A673 (cell line): ENCODE measurements at regions not wholly inside any gene's neighbourhood (a gene's known extent, or its start where the extent isn't known, plus 50 kb on each side); places are given as distances from the start of the nearest gene placed in this dataset.

Source experiments
- BruUV-seq: library from RNA; stranded (reverse); fragments of 400-500 nt; replicated peaks from 2 replicates; lab custom pipeline; 2021; lab: Mats Ljungman, UMichigan
- CTCF ChIA-PET: fragments of 300-600 bp; sonication (Branson Sonifier 250); formaldehyde crosslinking; loops from one replicate; lab custom pipeline; 2022; ENCODE audit warnings: antibody characterized with exemption; lab: Charles Lee
- POLR2A ChIA-PET: fragments of 300-600 bp; sonication (Branson Sonifier 250); formaldehyde crosslinking; loops from one replicate; lab custom pipeline; 2022; ENCODE audit warnings: antibody characterized with exemption; ENCODE audit not compliant: low non-redundant PET; lab: Charles Lee
- DNase-seq: peaks from one replicate; pipeline ENCODE4 v3.0.0-alpha.2; 2015; ENCODE audit warnings: low spot score
- H3K27ac ChIP-seq: fragments of 200-600 bp; sonication (generic); 2 replicates; pipeline ENCODE4 v1.5.1; 2016; ENCODE audit warnings: mixed run types, low read depth, mild to moderate bottlenecking, mixed read lengths, antibody characterized with exemption, low read length; ENCODE audit not compliant: poor library complexity, severe bottlenecking
- H3K27me3 ChIP-seq: fragments of 200-600 bp; sonication (generic); replicated peaks from 2 replicates; pipeline ENCODE4 v1.6.1; 2017; ENCODE audit warnings: mixed run types, low read depth, mild to moderate bottlenecking, mixed read lengths, antibody characterized with exemption, low read length; ENCODE audit not compliant: insufficient read depth, poor library complexity
- H3K36me3 ChIP-seq: fragments of 200-600 bp; sonication (generic); 2 replicates; pipeline ENCODE4 v1.6.1; 2016; ENCODE audit warnings: mixed run types, mild to moderate bottlenecking, mixed read lengths, antibody characterized with exemption, low read length; ENCODE audit not compliant: insufficient read depth, poor library complexity, severe bottlenecking
- H3K4me1 ChIP-seq: fragments of 200-600 bp; sonication (generic); 2 replicates; pipeline ENCODE4 v1.6.1; 2017; ENCODE audit warnings: mixed run types, mild to moderate bottlenecking, mixed read lengths, antibody characterized with exemption, low read length; ENCODE audit not compliant: insufficient read depth, poor library complexity, severe bottlenecking
- H3K4me3 ChIP-seq: fragments of 200-600 bp; sonication (generic); 2 replicates; pipeline ENCODE4 v1.5.1; 2016; ENCODE audit warnings: low read depth, mixed run types, mild to moderate bottlenecking, mixed read lengths, low read length; ENCODE audit not compliant: poor library complexity, severe bottlenecking
- H3K9me3 ChIP-seq: fragments of 200-600 bp; sonication (generic); 2 replicates; pipeline ENCODE4 v1.6.1; 2016; ENCODE audit warnings: mixed run types, low read depth, mild to moderate bottlenecking, mixed read lengths, antibody characterized with exemption, low read length; ENCODE audit not compliant: poor library complexity, severe bottlenecking
- CTCF ChIP-seq: fragments of 300-800, 200-600 bp; sonication (generic); conservative IDR thresholded peaks from 2 replicates; pipeline ENCODE4 v1.5.1; 2017; ENCODE audit warnings: low read depth, mild to moderate bottlenecking, antibody characterized with exemption, low read length, moderate library complexity, mixed read lengths
- EZH2 ChIP-seq: fragments of 200-600 bp; sonication (generic); IDR thresholded peaks from 2 replicates; pipeline ENCODE4 v1.6.1; 2017; ENCODE audit warnings: borderline replicate concordance, low read depth, mild to moderate bottlenecking, mixed read lengths, antibody characterized with exemption, low read length; ENCODE audit not compliant: poor library complexity, severe bottlenecking
- intact Hi-C: fragments of 100-400 bp; cut with micrococcal nuclease; formaldehyde crosslinking; loops from one replicate; pipeline ENCODE4 v1.10.0; 2022; ENCODE audit not compliant: unreplicated experiment

GRCh38 chr18:24633121-24633520, 172.7 kb downstream of the HRH4 start:
- ChIA-PET CTCF (no interaction called here), POLR2A (no interaction called here)

GRCh38 chr18:24649571-24649970, 189.1 kb downstream of the HRH4 start:
- H3K4me1 ChIP-seq: no peaks in the 10 kb centered on the region
- H3K36me3 ChIP-seq: no peaks in the 10 kb centered on the region
- TF ChIP-seq EZH2: no peak
- no peak for TF ChIP-seq CTCF
- BruUV-seq: no TSS peak
- intact Hi-C loops: no loop called here
- no peak overlapping the region for H3K27ac ChIP-seq
- CTCF ChIA-PET: no interaction called here
- DNase-seq: no peak
- H3K27me3 ChIP-seq: no peaks in the 10 kb centered on the region
- POLR2A ChIA-PET: no interaction called here
- no peak overlapping the region for H3K4me3 ChIP-seq
- H3K9me3 ChIP-seq: no peaks in the 10 kb centered on the region

More at GRCh38 chr18:24633121-24633520, 172.7 kb downstream of the HRH4 start:
- Histone ChIP-seq H3K36me3 (no peaks in the 10 kb centered on the region), H3K9me3 (no peaks in the 10 kb centered on the region), H3K4me3 (no peak overlapping the region), H3K27me3 (peaks cover 13% of the 10 kb centered on the region), H3K4me1 (no peaks in the 10 kb centered on the region), H3K27ac (no peak overlapping the region)
- BruUV-seq: no TSS peak
- DNase-seq: no peak
- TF ChIP-seq CTCF (no peak), EZH2 (no peak)
- intact Hi-C loops: no loop called here

- ChIA-PET CTCF (no interaction called here), POLR2A (no interaction called here)
- no peak for TF ChIP-seq EZH2
- no peak for TF ChIP-seq CTCF
- no peaks in the 10 kb centered on the region for H3K4me1 ChIP-seq
- DNase-seq: no peak
- no peaks in the 10 kb centered on the region for H3K27me3 ChIP-seq
- no peaks in the 10 kb centered on the region for H3K36me3 ChIP-seq
- H3K27ac ChIP-seq: no peak overlapping the region
- H3K4me3 ChIP-seq: no peak overlapping the region
- intact Hi-C loops: no loop called here
- no TSS peak for BruUV-seq
- no peaks in the 10 kb centered on the region for H3K9me3 ChIP-seq
These were observed 191.0 kb downstream of the HRH4 start for GRCh38 chr18:24651434-24651833.
